Stimulated activated naive CD4-positive, alpha-beta T cell (primary cell): ENCODE measurements at regions not wholly inside any gene's neighbourhood (a gene's known extent, or its start where the extent isn't known, plus 50 kb on each side); places are given as distances from the start of the nearest gene placed in this dataset.
A peak's percentile ranks its signal among the peaks of the same experiment; 100 is the strongest.

Experiments used
- DNase-seq, 6 experiments: peaks; one replicate each; lab custom pipeline; 2025; lab: John Stamatoyannopoulos, UW

GRCh38 chr4:18390655-18391353, 369.2 kb upstream of the LCORL start:
- DNase-seq: no peak

- no peak for DNase-seq
These were observed 367.6 kb upstream of the LCORL start for GRCh38 chr4:18389115-18389514.

- no peak for DNase-seq
These were observed 366.5 kb upstream of the LCORL start for GRCh38 chr4:18388039-18388438.

- DNase-seq: no peak
These were observed 359.6 kb upstream of the LCORL start for GRCh38 chr4:18381186-18381585.

GRCh38 chr4:18369561-18369960, 348.0 kb upstream of the LCORL start:
- no peak for DNase-seq

GRCh38 chr4:18366892-18367291, 345.3 kb upstream of the LCORL start:
- peak in 1 of 6 experiments; percentile 1 for DNase-seq

- no peak for DNase-seq
These were observed 344.6 kb upstream of the LCORL start for GRCh38 chr4:18366136-18366535.

- no peak for DNase-seq
These were observed 322.0 kb upstream of the LCORL start for GRCh38 chr4:18343581-18343980.

GRCh38 chr4:18342847-18343246, 321.3 kb upstream of the LCORL start:
- DNase-seq: no peak

GRCh38 chr4:18321956-18322530, 300.5 kb upstream of the LCORL start:
- DNase-seq: no peak

- DNase-seq: no peak
These were observed 297.9 kb upstream of the LCORL start for GRCh38 chr4:18319431-18319830.

- DNase-seq: no peak
These were observed 297.3 kb upstream of the LCORL start for GRCh38 chr4:18318682-18319388.

- no peak for DNase-seq
These were observed 293.2 kb upstream of the LCORL start for GRCh38 chr4:18314731-18315130.

- DNase-seq: no peak
These were observed 276.1 kb upstream of the LCORL start for GRCh38 chr4:18297684-18298083.

- no peak for DNase-seq
These were observed 274.9 kb upstream of the LCORL start for GRCh38 chr4:18296411-18296810.

GRCh38 chr4:18294846-18295245, 273.3 kb upstream of the LCORL start:
- no peak for DNase-seq

GRCh38 chr4:18294021-18294420, 272.5 kb upstream of the LCORL start:
- DNase-seq: no peak

GRCh38 chr4:18292411-18292810, 270.9 kb upstream of the LCORL start:
- no peak for DNase-seq

GRCh38 chr4:18291981-18292380, 270.4 kb upstream of the LCORL start:
- no peak for DNase-seq

- no peak for DNase-seq
These were observed 269.7 kb upstream of the LCORL start for GRCh38 chr4:18291256-18291655.

GRCh38 chr4:18285357-18285756, 263.8 kb upstream of the LCORL start:
- DNase-seq: no peak

- DNase-seq: no peak
These were observed 256.7 kb upstream of the LCORL start for GRCh38 chr4:18278244-18278643.

- no peak for DNase-seq
These were observed 241.3 kb upstream of the LCORL start for GRCh38 chr4:18262832-18263231.
